NCI-H2171 (cell line): ENCODE measurements at regions not wholly inside any gene's neighbourhood (a gene's known extent, or its start where the extent isn't known, plus 50 kb on each side); places are given as distances from the start of the nearest gene placed in this dataset.
A peak's percentile ranks its signal among the peaks of the same experiment; 100 is the strongest.

ENCODE experiments used
- DNase-seq: peaks from one replicate; lab custom pipeline; 2025; lab: John Stamatoyannopoulos, UW

DNA sequence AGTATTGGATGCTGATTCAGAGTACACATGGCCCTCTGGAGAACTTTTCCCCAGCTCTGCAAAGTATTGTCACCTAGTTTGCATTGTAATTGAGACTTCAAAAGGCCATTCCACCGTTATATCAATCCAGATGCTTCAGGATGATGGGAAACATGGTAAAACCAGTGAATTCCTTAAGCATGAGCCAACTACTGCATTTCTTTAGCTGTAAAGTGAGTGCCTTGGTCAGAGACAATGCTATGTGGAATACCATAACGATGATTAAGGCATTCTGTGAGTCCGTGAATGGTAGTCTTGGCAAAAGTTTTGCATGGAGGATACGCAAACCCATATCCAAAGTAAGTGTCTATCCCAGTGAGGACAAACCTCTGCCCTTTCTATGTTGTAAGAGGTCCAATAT lies 355.2 kb downstream of the DCAF12L2 start:
- DNase-seq: no peak

DNA sequence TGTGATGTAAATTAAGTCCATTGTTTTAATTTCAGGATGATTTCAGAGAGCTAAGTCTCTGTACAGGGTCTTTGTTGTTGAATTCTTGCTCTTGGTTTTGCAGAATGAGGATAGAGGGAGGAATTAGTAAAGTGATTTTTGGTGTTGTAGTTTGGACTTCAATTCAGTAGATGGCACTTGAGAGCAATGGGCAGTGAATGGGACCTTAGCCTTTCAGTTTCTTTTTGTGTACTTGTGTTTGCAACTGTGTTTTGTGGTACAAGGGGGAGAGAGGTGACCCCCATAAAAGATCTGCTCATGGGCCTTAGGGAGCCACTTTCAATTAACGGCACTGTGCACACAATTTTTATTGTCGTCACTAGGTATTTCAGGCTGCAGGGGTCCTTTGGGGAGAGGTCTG lies 340.0 kb downstream of the DCAF12L2 start:
- no peak for DNase-seq

DNA sequence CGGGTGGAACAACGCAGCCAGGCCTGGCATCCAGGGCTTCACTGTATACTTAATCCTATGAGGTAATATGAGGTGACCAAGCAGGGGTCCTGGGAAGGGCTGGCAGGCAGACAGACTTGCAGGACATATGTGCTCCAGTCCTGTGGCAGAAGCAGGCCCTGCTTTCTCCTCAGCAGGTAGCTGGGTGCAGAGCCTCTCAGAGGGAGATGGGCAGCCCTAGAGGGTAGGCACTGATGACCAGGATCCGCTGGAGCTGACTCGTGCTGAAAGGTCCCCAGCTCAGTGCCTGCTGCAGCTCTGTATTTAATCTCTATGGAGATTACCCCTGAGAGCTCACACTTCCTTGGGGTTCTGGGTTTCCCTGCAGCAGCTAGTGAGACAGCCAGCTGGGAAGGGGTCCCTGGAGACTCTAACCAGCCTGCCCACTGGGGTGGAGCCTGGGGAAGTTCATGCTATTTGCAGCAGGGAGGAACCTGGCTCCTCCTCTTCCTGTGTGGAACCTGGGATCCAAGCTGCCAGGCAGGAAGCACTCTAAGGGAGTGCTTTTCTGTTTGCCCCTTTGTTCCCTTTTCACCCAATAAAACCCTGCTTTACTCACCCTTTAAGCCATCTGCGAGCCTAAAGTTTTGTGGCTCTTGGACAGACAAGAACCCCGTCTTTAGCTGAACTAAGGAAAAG lies 339.2 kb downstream of the DCAF12L2 start:
- no peak for DNase-seq

DNA sequence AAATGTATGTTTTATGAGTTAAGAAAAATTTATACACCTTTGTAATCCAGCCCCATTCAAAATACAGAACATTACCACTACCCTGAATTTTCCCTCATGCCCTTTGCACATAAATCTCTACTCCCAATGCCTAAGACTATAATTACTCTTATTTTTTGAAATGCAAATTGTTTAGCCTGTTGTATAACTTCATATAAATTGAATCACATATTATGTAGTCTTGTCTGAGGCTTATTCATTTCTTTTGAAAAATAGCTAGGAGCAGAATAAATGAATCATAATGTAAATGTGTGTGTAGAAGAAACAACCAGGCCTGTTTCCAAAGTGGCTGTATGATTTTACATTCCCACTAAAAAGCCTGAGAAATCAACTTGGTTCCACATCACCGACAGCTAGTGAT lies 319.8 kb downstream of the DCAF12L2 start:
- DNase-seq: no peak

DNA sequence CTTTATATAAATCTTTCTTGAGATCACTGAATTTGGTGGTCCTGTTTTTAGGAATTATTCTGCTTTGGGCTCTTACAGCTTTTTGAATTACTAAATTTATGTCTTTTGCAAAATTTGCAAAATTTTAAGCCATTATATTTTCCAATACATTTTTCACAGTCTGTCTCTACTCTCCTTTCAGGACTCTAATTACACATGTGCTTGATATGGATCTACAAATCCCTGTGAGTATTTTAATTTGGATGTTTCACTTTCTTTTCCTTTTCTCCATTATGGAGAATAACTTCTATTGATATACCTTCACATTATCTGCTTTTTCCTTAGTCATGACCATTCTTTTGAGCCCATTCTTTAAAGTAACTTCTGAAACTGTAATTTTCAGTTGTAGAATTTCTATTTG lies 315.4 kb downstream of the DCAF12L2 start:
- no peak for DNase-seq

DNA sequence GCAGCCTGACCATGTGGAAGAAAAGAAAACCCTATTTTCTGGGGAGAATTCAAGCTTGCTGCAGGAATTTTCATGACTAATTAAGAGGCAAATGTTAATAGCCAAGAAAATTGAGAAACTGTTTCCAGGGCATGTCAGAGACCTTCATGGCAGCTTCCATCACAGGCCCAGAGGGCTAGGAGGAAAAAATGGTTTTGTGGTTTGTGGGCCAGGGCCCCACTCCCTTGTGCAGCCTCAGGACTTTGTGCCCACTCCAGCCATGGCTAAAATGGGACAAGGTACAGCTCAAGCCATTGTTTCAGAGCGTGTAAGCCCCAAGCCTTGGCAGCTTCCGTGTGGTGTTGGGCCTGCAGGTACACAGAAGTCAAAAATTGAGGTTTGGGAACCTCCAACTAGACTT lies 282.9 kb downstream of the DCAF12L2 start:
- DNase-seq: no peak

DNA sequence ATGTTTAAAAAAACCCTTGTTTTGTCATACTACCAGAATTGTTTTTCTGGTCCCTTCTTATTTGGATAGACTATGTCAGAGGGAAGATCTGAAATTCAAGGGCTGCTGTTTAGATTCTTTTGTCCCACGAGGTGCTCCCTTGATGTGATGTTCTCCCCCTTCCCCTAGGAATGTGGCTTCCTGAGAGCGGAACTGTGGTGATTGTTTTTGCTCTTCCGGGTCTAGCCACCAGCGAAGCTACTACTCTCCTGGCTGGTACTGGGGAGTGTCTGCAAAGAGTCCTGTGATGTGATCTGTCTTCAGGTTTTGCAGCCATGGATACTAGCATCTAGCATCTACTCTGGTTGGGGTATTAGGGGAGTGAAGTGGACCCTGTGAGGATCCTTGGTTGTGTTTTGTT lies 271.1 kb downstream of the DCAF12L2 start:
- DNase-seq: no peak

DNA sequence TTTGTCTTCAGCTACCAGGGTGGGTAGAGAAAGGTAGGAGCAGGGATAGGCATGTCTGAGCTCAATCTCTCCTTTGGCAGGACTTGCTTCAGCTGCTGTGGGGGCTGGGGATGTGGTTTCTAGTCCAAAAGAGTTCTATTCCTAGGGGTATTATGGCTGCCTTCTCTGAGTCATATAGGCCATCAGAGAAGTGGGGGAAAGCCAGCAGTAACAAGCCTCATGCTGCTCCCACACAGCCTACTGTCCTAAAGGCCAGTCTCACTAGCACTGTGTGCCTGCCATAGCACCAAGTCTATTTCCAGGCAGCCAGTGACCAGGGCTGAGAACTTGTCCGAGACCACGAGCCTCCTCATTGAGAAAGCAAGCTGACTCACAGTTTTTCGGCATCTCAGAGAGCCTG lies 270.6 kb downstream of the DCAF12L2 start:
- DNase-seq: no peak

DNA sequence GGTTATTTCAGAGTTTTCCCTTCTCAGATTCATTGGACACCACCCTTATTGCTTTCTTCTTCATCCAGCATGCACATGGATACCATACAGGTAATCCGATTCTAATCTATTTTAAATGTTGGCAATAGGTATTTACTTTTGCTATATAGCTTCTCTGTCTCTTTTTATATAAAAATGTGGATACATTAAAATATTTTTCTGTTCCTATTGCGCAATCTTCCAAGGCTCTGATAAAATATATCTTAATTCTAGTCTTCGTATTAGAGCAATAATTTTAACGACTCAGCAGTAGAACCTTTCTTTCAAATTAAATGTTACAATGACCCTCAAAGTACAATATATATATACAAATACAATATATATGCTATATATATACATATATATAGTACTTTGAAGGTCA lies 239.8 kb downstream of the DCAF12L2 start:
- no peak for DNase-seq

DNA sequence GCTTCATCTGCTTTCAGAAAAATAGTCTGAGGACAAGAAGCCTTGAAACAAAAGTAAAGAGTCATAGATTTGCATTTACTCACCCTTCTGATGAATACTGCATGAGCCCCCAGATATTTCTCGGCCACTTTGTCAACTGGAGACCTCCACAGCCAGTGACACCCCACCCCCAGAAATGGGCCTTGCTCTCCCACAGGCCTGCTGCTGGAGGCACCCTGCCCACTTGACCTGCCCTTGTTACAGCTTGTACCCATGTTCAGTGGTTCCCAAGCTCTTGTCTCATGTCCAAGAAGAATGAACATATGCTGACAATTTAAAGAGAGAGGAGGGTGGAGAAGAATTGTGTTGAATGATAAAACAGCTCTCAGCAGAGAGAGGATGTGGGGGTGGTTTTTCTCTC lies 225.1 kb downstream of the DCAF12L2 start:
- no peak for DNase-seq

DNA sequence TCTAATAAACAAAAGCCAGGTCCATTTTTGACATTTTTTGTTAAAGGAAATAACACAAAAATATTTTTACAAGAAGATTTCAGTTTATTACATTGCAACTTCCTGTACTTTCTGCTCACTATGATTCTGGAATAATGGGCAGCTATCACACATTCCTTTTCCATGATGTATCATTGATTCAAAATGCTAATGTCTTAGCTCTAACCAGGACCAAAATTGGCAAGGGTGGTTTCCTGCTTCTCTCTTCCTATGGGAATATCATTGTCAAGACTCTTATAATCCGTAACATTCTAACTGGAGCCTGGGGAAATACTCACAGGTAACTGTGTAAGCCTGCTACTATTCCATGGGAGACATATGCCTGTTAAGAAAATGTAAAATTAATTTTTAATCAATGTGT lies 218.6 kb downstream of the DCAF12L2 start:
- DNase-seq: no peak

DNA sequence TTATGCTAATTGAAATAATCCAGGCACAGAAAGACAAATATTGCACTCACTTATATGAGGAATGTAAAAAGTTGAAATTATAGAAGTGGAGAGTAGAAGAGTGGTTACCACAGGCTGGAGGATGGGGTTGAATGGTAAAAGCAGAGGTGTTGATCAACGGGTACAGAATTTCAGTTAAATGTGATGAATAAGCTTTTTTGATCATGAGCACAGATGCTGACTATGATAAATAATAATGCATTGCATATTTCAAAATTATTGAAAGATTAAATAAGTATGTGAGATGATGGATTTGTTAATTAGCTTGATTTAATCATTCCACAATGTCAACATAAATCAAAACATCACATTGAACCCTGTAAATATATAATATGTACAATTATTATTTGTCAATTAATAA lies 213.1 kb downstream of the DCAF12L2 start:
- DNase-seq: no peak

DNA sequence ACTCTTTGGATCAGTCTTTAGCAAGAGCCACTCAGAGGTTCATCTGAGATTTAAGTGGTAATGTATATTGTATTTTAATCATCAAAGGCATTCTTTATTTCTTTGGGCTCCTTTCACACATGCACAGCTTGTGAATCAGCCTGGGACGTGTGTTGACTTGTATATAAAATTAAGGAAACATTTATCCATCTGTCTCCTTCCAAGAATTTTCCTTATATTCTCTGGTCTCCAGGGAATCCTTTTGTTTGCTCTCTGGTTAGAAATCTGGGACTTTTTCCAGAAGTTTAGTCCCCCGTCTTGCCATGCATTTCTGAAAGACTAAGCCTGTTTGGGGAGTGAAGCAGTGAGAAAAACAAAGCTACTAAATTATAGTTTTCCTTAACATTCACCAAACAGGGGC lies 212.3 kb downstream of the DCAF12L2 start:
- DNase-seq: peak; percentile 67

DNA sequence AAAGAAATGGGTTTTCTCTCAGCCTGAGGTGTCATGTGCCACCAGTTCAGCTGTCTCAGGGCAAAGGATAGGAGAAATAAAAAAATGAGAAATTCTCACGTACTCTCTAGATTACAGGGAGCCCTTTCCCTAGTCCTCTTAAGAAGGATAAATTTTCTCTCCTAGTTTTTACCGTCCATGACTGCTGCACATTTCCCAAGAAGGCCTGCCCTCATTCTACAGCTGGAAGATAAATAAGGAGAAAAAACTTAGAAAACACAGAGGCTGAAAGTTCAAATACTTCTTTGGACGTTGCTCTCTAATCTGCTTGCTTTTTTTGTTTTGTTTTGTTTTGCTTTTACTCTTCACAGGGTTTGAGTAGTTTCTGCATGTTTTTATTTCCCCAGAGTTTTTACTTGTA lies 211.9 kb downstream of the DCAF12L2 start:
- DNase-seq: peak; percentile 52

DNA sequence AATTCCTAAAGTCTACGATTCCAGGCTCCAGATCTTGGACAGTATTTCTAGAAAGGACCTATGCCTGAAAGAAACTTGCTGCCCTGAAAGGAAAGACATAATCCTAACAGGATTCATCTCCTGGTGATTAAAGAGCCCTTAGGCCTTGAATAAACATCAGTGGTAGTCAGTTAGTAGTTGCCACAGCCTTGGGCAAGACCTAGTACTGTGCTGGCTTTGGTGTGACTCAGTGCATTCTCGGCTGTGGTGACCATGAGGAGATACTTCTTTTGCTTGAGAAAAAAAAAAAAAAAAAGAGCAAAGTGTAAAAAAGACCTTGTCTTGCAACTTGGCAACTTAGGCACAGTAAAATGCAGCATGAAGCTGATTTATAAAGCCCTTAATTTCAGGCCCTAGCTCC lies 188.2 kb downstream of the DCAF12L2 start:
- no peak for DNase-seq

DNA sequence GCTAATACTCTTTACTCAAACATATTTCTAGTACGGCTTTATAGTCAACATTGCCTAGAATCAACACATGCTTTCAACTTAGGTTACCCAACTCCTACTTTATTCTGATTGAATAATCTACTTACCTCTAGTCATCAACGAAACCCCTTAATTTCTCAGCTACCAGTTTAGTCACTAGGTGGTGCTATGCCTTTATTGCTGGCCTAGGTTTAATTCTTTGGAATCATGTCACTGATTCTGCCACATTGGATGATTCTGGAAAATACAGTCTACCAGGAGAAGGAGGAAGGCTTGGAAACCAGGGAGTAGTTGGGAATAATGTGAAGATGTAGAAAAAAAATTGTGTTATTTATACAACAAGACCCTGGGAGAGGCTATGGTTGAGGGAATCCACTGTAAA lies 167.7 kb downstream of the DCAF12L2 start:
- peak; percentile 0 for DNase-seq

DNA sequence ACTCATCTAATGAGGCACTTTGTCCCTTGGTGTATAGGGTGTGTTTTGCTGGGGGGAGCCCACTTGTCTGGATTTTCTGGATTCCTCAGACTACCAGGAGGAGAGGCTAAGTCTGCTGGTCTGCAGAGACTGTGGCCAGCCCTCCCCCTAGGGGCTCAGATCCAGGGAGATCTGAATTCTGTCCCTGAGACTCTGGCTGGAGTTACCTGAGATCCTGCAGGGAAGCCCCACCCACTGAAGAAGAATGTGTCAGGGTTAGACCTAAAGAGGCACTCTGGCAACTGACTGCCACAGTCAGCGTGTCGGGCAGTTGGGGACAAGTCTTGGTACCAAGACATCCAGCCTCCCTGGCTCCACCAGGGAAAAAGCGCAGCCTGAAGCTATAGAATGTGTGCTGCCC lies 138.9 kb downstream of the DCAF12L2 start:
- no peak for DNase-seq

DNA sequence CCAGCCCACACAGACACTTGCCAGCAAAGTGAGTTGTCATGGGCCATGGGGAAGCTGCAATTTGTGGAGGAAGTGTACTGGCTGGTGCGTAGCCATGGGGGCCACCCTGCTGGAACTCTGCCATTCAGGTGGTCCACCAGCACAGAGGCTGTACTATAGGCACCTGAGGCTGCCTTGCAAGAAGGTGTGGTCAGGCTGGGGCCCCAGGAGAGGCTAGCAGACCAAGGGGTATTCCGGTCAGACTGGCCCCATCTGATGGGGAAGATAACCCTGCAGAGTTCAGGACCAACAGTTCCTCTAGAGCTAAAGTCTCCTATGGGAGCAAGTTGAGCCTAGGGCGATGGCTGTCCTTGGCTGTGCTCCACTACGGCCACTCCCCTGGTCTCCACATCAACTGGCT lies 136.1 kb downstream of the DCAF12L2 start:
- no peak for DNase-seq

DNA sequence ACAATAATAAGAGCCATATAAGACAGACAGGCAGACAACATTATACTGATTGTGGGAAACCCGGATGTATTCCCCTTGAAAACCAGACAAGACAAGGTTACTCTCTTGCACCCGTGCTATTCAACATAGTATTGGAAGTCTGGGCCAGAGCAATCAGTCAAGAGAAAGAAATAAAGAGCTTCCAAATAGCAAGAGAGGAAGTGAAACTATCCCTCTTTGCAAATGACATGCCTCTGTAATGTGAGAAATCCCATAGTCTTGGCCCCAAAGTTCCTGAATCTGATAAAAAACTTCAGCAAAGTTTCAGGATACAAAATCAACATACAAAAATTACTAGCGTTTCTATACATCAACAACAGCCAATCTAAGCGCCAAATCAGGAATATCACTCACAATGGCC lies 102.1 kb downstream of the DCAF12L2 start:
- DNase-seq: no peak

DNA sequence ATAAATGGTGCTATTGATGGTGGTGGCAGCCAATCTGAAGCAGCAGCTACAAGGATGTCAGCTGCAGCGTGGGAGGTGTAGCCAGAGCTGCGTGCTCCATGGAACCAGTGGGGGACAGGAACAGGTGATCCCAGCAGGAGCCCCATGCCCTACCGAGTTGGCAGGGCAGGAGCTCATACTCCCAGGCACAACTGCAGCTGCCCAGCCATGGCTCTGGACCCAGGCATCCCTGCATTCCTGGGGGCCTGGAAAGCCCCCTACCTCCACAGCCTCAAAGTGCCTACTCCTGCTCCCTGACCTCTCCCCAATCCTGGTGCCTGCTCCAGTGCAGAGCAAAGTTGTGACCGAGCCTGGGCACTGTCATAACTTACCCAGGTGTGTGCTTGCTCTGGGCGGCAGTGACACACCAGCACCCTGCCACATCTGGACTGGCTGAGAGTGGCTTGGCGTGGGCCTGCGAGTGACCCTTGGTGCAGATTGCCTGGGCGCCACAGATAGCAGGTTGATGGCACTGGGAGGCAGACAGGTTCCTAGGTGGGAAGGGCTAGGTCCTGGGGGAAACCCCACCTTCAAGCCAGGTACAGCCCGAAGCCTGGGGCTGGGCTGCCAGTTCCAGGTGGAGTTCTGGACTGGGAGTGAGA lies 101.1 kb downstream of the DCAF12L2 start:
- DNase-seq: no peak

DNA sequence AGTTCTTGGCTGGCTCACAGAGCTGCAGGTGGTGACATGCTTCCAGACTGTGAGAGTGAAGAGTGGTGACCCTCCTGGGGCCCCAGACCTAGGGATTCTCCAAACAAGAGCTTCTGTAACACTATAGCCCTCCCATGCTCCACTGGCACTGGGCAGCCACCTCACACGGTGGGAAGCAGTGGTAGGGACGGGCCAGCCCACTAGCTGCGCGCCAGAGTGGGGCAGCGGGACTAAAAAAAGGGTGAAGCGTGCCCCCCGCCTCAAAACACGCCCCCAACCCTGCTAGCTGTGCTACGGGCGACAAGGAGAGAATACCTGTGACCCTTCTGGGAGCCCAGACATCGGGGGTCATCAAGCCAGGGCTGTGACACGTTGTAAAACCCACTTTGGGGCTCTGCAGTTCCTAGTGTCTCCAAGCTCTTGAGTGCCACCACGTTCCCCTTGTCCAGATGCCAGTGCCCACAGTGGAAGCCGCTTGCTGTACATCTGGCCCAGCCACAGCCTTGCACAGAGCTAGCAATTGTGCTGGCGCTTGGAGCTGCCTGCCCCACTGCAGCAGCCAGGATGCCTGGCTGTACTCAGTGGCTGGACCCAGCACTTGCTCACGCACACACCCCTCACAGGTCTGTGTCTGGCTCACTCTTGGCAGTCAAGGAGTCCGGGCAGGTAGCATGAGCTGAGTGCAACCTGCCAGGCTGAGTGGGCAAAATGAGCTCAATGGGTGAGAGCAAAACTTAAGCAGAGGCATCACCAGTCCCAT lies 100.0 kb downstream of the DCAF12L2 start:
- no peak for DNase-seq
